Retinal pigment epithelial cell (primary cell): ENCODE measurements at regions not wholly inside any gene's neighbourhood (a gene's known extent, or its start where the extent isn't known, plus 50 kb on each side); places are given as distances from the start of the nearest gene placed in this dataset.

Experiments
- DNase-seq: peaks from one replicate; pipeline ENCODE4 v3.0.0-alpha.2; 2010; ENCODE audit warnings: low read depth
- H3K4me3 ChIP-seq: 2 replicates; pipeline ENCODE4 v1.5.1; 2011; ENCODE audit warnings: mild to moderate bottlenecking, low read length, control low read depth, moderate library complexity
- CTCF ChIP-seq: conservative IDR thresholded peaks from 2 replicates; pipeline ENCODE4 v1.5.1; 2011; ENCODE audit warnings: low read depth, low read length, control low read depth, inconsistent platforms

GRCh38 chr9:86458191-86458855 is 104.1 kb upstream of the TUT7 start:
- no peak for TF ChIP-seq CTCF
- no peak for DNase-seq
- no peak overlapping the region for H3K4me3 ChIP-seq

GRCh38 chr9:86456416-86456815 is 102.2 kb upstream of the TUT7 start:
- no peak overlapping the region for H3K4me3 ChIP-seq
- no peak for DNase-seq
- TF ChIP-seq CTCF = no peak

GRCh38 chr9:86454701-86455615 is 100.7 kb upstream of the TUT7 start:
- no peak overlapping the region for H3K4me3 ChIP-seq
- no peak for DNase-seq
- no peak for TF ChIP-seq CTCF

- H3K4me3 ChIP-seq = no peak overlapping the region
- no peak for DNase-seq
- no peak for TF ChIP-seq CTCF
Measured at GRCh38 chr9:86452201-86452828, 98.1 kb upstream of the TUT7 start.

GRCh38 chr9:86449246-86449645 is 95.0 kb upstream of the TUT7 start:
- TF ChIP-seq CTCF = no peak

GRCh38 chr9:86445671-86446070 is 91.5 kb upstream of the TUT7 start:
- no peak for DNase-seq
- H3K4me3 ChIP-seq = no peak overlapping the region
- TF ChIP-seq CTCF = no peak

More at GRCh38 chr9:86449246-86449645, 95.0 kb upstream of the TUT7 start:
- no peak overlapping the region for H3K4me3 ChIP-seq
- no peak for DNase-seq
